ENCODE measurements at regions not wholly inside any gene's neighbourhood (a gene's known extent, or its start where the extent isn't known, plus 50 kb on each side); places are given as distances from the start of the nearest gene placed in this dataset.

GRCh38 chr2:155379494-155379893 lies 681.0 kb downstream of the KCNJ3 start (continued):
- TF ChIP-seq ARID4B (CRISPR knock-in tag; IDR thresholded peaks at IDR 0.05; ENCODE audit: borderline replicate concordance) (no peak), CREB1 (CRISPR knock-in tag; IDR thresholded peaks at IDR 0.05) (no peak), ZNF219 (CRISPR knock-in tag; IDR thresholded peaks at IDR 0.05; ENCODE audit: borderline replicate concordance) (no peak), MYBL2 (CRISPR knock-in tag; IDR thresholded peaks at IDR 0.05) (no peak)

GRCh38 chr2:155377931-155378444 lies 679.5 kb downstream of the KCNJ3 start:
- Mint-ChIP-seq H3K27me3 (ENCODE audit: low read depth) (no peaks in the 10 kb centered on the region), H3K4me3 (no peak overlapping the region), H3K4me1 (no peaks in the 10 kb centered on the region), H3K27ac (no peak overlapping the region), H3K36me3 (no peaks in the 10 kb centered on the region), H3K9me3 (no peaks in the 10 kb centered on the region)
- ATAC-seq (no peak), DNase-seq (ENCODE audit: low spot score) (no peak)
- POLR2A ChIA-PET, result no interaction called here
- no peak for TF ChIP-seq CBFB (CRISPR knock-in tag; IDR thresholded peaks at IDR 0.05; ENCODE audit: low read depth)
- no peak for TF ChIP-seq NFE2L1 (CRISPR knock-in tag; IDR thresholded peaks at IDR 0.05)
- no peak for TF ChIP-seq ELF4 (CRISPR knock-in tag; IDR thresholded peaks at IDR 0.05; ENCODE audit: low read depth)
- TF ChIP-seq RORB (CRISPR knock-in tag; IDR thresholded peaks at IDR 0.05), result no peak
- TF ChIP-seq ATF2 (CRISPR knock-in tag; IDR thresholded peaks at IDR 0.05; ENCODE audit: borderline replicate concordance, low read depth), result no peak
- CTCF ChIA-PET, result interaction anchor here (0.7 to 2.7 kb wide), 8 partner anchors 12 to 1806 kb away, joined by 3 to 24 read pairs (median 5); no protein-coding TSS in a partner anchor

GRCh38 chr2:155377266-155377680 lies 678.8 kb downstream of the KCNJ3 start:
- H3K27me3 Mint-ChIP-seq (ENCODE audit: low read depth), result no peaks in the 10 kb centered on the region
- no peaks in the 10 kb centered on the region for H3K4me1 Mint-ChIP-seq
- H3K4me3 Mint-ChIP-seq, result no peak overlapping the region
- ChIA-PET POLR2A (no interaction called here), CTCF (interaction anchor here (0.5 to 2.7 kb wide), 19 partner anchors 12 to 1816 kb away, joined by 3 to 24 read pairs (median 4); no protein-coding TSS in a partner anchor)
- ATAC-seq (peak; percentile 51; the same call in 1 of the 2 replicates), DNase-seq (ENCODE audit: low spot score) (no peak)
- TF ChIP-seq STAT6 (CRISPR knock-in tag; conservative IDR thresholded peaks at IDR 0.05; ENCODE audit: low read depth) (no peak), MAX (CRISPR knock-in tag; IDR thresholded peaks at IDR 0.05) (no peak), CTCF (IDR thresholded peaks at IDR 0.05) (peak; percentile 34), ZNF425 (CRISPR knock-in tag; conservative IDR thresholded peaks at IDR 0.05) (no peak)
- no peaks in the 10 kb centered on the region for H3K36me3 Mint-ChIP-seq
- H3K27ac Mint-ChIP-seq, result no peak overlapping the region
- no peaks in the 10 kb centered on the region for H3K9me3 Mint-ChIP-seq
